Right lobe of liver (tissue), 4 donors: ENCODE measurements at regions not wholly inside any gene's neighbourhood (a gene's known extent, or its start where the extent isn't known, plus 50 kb on each side); places are given as distances from the start of the nearest gene placed in this dataset.

ENCODE experiments used
- POLR2A ChIP-seq: fragments of 450-650 bp; IDR thresholded peaks from one replicate; pipeline ENCODE4 v1.6.1; 2017; ENCODE audit warnings: antibody characterized with exemption, mild to moderate bottlenecking
- TF ChIP-seq, protein P1 (sequence below), 4 donors: fragments of 200-600 bp in 3 of 4; fragments of 450-650 bp in 1 of 4; IDR thresholded peaks; one replicate each; pipeline versions ENCODE4 v1.5.1 to v1.8.0; 2016 to 2022; ENCODE audit warnings: antibody characterized with exemption in 4 of 4, mild to moderate bottlenecking in 2 of 4
- donor health status: DM: no; HTN: no; CAD: no.
- donor health status: DM: no; HTN: no; CAD: no.
- donor health status: DM: no; HTN: yes; CAD: no.

DNA sequence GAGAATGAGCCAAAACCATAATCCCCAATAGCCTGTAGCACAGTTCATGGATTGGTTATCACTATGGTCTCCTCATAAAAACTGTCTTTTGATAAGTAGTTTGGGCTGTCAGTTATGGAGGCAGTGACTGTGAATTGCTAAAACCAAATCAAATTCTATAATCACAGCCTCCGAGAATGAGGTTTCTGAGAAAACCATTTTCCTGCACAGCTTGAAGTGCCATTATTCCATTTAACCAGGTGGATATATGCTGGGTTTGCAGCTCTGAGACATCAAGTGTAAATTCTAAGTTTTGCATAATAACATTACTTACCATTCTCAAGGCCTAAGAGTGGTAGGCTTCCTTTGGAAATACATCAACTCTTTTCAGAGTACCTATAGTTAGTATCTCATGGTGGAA is 485.4 kb downstream of the FRK start:
- TF ChIP-seq, protein P1, sequence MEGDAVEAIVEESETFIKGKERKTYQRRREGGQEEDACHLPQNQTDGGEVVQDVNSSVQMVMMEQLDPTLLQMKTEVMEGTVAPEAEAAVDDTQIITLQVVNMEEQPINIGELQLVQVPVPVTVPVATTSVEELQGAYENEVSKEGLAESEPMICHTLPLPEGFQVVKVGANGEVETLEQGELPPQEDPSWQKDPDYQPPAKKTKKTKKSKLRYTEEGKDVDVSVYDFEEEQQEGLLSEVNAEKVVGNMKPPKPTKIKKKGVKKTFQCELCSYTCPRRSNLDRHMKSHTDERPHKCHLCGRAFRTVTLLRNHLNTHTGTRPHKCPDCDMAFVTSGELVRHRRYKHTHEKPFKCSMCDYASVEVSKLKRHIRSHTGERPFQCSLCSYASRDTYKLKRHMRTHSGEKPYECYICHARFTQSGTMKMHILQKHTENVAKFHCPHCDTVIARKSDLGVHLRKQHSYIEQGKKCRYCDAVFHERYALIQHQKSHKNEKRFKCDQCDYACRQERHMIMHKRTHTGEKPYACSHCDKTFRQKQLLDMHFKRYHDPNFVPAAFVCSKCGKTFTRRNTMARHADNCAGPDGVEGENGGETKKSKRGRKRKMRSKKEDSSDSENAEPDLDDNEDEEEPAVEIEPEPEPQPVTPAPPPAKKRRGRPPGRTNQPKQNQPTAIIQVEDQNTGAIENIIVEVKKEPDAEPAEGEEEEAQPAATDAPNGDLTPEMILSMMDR (IDR thresholded peaks at IDR 0.05), result no peak
- TF ChIP-seq POLR2A, result no peak
